Activated CD8-positive, alpha-beta memory T cell treated with anti-CD3 and anti-CD28 coated beads for 36 hours (primary cell): ENCODE measurements at regions not wholly inside any gene's neighbourhood (a gene's known extent, or its start where the extent isn't known, plus 50 kb on each side); places are given as distances from the start of the nearest gene placed in this dataset.

Experiments used
- CTCF ChIA-PET: fragments of 350-600 bp; sonication (Branson Sonifier 250); formaldehyde crosslinking; loops from one replicate; lab custom pipeline; 2021; ENCODE audit warnings: antibody characterized with exemption; lab: Charles Lee
- POLR2A ChIA-PET: fragments of 350-600 bp; sonication (Branson Sonifier 250); formaldehyde crosslinking; loops from one replicate; lab custom pipeline; 2021; ENCODE audit warnings: antibody characterized with exemption; lab: Charles Lee

GRCh38 chr6:170021579-170021978, 269.3 kb downstream of the DLL1 start:
- ChIA-PET CTCF (interaction anchor here (1.4 kb wide), 1 partner anchor 32 kb away, joined by 3 read pairs; no protein-coding TSS in a partner anchor), POLR2A (no interaction called here)

GRCh38 chr6:170019818-170020583, 268.6 kb downstream of the ERMARD start:
- POLR2A ChIA-PET, result no interaction called here
- CTCF ChIA-PET, result no interaction called here

DNA sequence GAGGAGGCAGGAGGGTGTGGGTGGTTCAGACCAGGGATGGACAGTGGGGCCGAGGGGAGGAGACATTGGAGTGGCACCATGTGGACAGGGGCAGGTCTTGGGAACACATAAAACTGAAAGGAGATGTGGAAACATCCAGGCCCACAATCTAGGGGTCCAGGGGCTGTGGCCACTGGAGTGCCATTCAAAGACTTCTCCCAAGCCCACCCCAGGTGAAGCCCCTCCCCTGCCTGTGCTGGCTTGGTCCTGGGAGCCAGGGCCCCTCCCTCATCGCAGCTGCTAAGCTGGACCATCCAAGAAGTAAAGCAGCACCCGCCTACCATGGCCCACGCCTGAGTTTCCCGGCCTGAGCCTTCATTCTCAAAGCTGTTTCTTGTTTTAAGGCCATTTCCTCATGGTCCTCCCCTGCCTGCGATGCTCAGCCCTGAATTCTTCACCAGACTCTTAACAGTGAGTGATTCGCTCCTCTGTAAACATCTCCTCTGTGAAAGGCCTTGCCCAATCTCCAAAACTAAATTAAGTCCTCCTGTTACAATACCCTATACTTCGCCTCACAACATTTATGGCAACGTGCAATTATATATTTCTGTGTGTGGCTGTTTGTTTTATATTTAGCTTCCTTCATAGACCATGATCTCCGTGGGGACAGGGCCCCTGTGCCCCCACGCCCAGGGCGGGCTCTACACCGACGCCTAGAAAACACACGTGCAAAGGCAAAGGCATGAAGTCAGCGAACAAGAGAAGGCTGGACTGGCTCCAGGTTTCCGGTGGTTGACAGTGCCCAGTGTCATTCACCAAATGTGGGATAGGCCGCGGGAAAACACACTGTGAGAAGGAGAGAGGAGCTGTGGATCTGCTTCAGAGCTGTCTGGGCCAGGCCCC, 267.8 kb downstream of the ERMARD start:
- ChIA-PET CTCF (no interaction called here), POLR2A (no interaction called here)

DNA sequence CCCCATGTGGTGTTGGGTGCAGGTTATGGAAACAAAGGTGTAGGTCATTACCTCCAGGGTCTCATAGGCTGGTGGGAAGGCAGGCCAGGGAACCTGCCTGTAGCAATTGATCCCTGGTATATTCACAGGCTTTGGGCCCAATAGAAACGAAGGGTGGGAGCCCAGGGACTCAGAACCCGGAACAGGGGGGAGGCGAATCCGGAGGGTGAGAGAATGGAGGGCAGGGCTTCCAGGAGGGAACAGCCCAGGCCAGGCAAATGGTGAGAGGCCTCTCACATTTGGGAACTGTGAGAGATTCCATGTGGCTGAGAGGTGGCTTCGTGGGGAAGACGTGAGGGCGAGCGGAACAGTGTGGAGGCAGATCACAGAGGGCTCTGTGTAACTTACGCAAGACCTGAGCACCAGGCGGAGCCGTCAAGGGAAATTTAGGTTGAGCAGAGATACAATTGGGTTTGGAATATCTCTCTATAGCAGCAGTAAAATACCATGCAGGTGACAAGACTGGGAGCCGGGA, 267.1 kb downstream of the ERMARD start:
- POLR2A ChIA-PET, result no interaction called here

GRCh38 chr6:170017603-170018320, 266.3 kb downstream of the ERMARD start:
- ChIA-PET CTCF (no interaction called here), POLR2A (no interaction called here)

More for the DNA sequence above, 267.1 kb downstream of the ERMARD start:
- CTCF ChIA-PET, result no interaction called here

- POLR2A ChIA-PET, result no interaction called here
- CTCF ChIA-PET, result no interaction called here
Measured at GRCh38 chr6:170013815-170014214, 262.4 kb downstream of the ERMARD start.

GRCh38 chr6:170012037-170012330, 260.6 kb downstream of the ERMARD start:
- CTCF ChIA-PET, result no interaction called here
- POLR2A ChIA-PET, result no interaction called here

GRCh38 chr6:170011204-170012036, 260.0 kb downstream of the ERMARD start:
- ChIA-PET CTCF (no interaction called here), POLR2A (no interaction called here)

DNA sequence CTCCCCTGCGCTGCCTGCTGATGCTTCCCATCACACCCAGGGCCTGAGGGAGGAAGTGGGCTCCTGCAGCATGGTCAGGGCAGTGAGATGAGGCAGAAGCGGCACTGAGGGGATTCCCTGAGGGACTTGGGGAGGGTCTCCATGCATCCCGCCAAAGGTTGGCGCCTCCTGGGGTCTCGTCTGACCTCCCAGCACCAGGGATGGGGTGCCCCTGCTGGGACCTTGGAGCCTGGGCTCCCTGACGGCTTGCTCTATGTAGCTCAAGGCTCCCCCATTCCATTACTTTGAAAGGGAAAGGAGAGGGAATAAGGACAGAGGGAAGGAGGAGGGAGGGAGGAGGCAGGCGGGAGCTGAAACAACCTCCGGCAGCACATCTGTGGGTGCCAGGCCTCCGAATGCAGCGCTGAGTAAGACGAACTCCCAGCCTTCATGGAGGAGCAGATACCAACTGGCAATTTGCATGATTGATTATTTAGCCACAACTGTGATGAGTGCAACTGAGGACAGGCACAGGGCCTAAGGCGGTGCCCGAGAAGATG, 259.3 kb downstream of the ERMARD start:
- POLR2A ChIA-PET, result no interaction called here
- CTCF ChIA-PET, result no interaction called here

GRCh38 chr6:170008294-170008785, 256.9 kb downstream of the ERMARD start:
- CTCF ChIA-PET, result no interaction called here
- POLR2A ChIA-PET, result no interaction called here

- ChIA-PET CTCF (no interaction called here), POLR2A (no interaction called here)
Measured at GRCh38 chr6:170007468-170008293, 256.3 kb downstream of the ERMARD start.

GRCh38 chr6:170006900-170007467, 255.6 kb downstream of the ERMARD start:
- ChIA-PET POLR2A (no interaction called here), CTCF (no interaction called here)

DNA sequence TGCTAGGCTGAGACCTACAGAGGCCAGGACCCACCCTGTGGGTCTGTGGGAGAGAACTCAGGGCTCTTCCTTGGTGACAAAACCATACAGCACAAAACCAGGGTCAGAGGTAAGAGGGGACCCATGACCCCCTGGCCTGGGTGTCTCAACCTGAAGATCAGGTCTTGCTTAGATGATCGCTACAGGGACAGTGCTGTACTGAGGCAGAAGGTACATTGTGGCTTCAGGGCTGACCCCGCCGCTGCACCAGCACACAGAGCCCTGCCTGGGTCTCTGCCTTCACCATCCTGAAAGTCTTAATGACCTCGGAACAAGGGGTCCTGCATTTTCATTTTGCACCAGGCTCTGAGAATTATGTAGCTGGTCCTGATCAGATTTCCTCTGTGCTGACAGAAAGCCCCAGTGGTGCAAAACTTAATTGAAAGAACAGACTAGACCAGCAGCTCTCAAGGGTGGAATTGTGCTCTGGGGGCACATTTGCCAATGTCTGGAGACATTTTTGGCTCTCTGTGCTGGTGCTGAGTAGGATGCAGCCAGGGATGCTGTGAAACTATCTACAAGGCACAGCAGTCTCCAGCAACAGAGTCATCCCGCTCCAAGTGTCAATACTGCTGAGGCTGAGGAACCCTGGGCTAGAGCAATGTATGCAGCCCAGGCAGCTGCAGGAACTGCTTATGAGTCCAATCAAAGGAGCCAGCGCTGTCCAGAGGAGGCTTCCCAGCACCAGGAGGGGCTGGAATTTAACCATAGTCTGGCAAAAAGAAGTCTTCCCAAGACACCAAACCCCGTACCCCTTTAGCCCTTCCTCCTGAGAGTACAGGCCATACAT, 254.9 kb downstream of the ERMARD start:
- ChIA-PET POLR2A (no interaction called here), CTCF (no interaction called here)

- POLR2A ChIA-PET, result no interaction called here
- CTCF ChIA-PET, result no interaction called here
Measured at GRCh38 chr6:170005665-170006064, 254.2 kb downstream of the ERMARD start.

- CTCF ChIA-PET, result no interaction called here
- POLR2A ChIA-PET, result no interaction called here
Measured at GRCh38 chr6:170004585-170005210, 253.3 kb downstream of the ERMARD start.

GRCh38 chr6:170003451-170004160, 252.2 kb downstream of the ERMARD start:
- ChIA-PET CTCF (no interaction called here), POLR2A (no interaction called here)
